ENCODE measurements at regions not wholly inside any gene's neighbourhood (a gene's known extent, or its start where the extent isn't known, plus 50 kb on each side); places are given as distances from the start of the nearest gene placed in this dataset.

DNA sequence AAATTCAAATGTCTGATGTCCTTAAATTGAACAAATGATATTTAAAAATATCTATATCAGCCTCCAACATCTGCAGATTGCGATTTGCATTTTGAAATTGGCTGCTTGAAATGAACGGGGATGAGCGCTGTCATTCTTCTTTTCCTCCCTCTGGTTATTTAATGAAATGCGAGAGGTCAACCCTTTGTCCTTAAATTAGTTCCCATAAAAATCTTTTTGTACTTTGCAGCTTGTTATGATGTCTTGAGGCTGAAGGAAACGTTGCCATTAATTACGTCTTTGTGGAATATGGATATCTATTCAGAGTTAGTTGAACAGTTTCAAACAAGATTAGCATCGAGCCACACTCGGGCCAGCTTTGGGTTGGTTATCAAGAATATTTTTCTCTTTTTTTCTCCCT is 140.0 kb downstream of the LINC00237 start:
- no peak for TF ChIP-seq CTCF (IDR thresholded peaks at IDR 0.05)
- no peak for TF ChIP-seq POLR2A (IDR thresholded peaks at IDR 0.05)

Measured in thyroid gland (tissue), 4 donors.